ENCODE measurements at regions not wholly inside any gene's neighbourhood (a gene's known extent, or its start where the extent isn't known, plus 50 kb on each side); places are given as distances from the start of the nearest gene placed in this dataset.

- no peak for TF ChIP-seq CTCF (conservative IDR thresholded peaks at IDR 0.05)
- no peak for TF ChIP-seq ZFX (IDR thresholded peaks at IDR 0.05)
Observed at GRCh38 chrX:43560247-43560946, 95.7 kb upstream of the MAOA start.
